Smooth muscle cell (in vitro differentiated cells): ENCODE measurements at regions not wholly inside any gene's neighbourhood (a gene's known extent, or its start where the extent isn't known, plus 50 kb on each side); places are given as distances from the start of the nearest gene placed in this dataset.

Source experiments
- DNase-seq: peaks from one replicate; lab custom pipeline; 2025; ENCODE audit not compliant: unreplicated experiment; lab: John Stamatoyannopoulos, UW
- H2AFZ ChIP-seq: fragments of 200-600 bp; sonication (generic); 2 replicates; pipeline ENCODE4 v1.6.0; 2016; ENCODE audit warnings: antibody characterized with exemption, low read depth, mild to moderate bottlenecking
- H3F3A ChIP-seq: fragments of 200-600 bp; sonication (generic); 2 replicates; pipeline ENCODE4 v1.6.0; 2017; ENCODE audit warnings: antibody characterized with exemption, low read depth
- H3K27ac ChIP-seq: fragments of 200-600 bp; sonication (generic); 2 replicates; pipeline ENCODE4 v1.5.1; 2016; ENCODE audit warnings: low read depth, mild to moderate bottlenecking
- H3K27me3 ChIP-seq: fragments of 200-600 bp; sonication (generic); 2 replicates; pipeline ENCODE4 v1.6.1; 2016; ENCODE audit warnings: low read depth, mild to moderate bottlenecking
- H3K36me3 ChIP-seq: fragments of 200-600 bp; sonication (generic); 2 replicates; pipeline ENCODE4 v1.5.1; 2016; ENCODE audit warnings: low read depth
- H3K4me1 ChIP-seq: fragments of 200-600 bp; sonication (generic); 2 replicates; pipeline ENCODE4 v1.5.1; 2016; ENCODE audit warnings: low read depth
- H3K4me2 ChIP-seq: fragments of 200-600 bp; sonication (generic); 2 replicates; pipeline ENCODE4 v1.6.0; 2016; ENCODE audit warnings: mild to moderate bottlenecking
- H3K4me3 ChIP-seq: fragments of 200-600 bp; sonication (generic); 2 replicates; pipeline ENCODE4 v1.5.1; 2016; ENCODE audit warnings: mild to moderate bottlenecking
- H3K79me2 ChIP-seq: fragments of 200-600 bp; sonication (generic); 2 replicates; pipeline ENCODE4 v1.6.0; 2016; ENCODE audit warnings: low read depth, mild to moderate bottlenecking
- H3K9ac ChIP-seq: fragments of 200-600 bp; sonication (generic); 2 replicates; pipeline ENCODE4 v1.6.0; 2016; ENCODE audit warnings: low read depth
- H3K9me3 ChIP-seq: fragments of 200-600 bp; sonication (generic); replicated peaks from 2 replicates; pipeline ENCODE4 v1.5.1; 2016; ENCODE audit warnings: low read depth
- H4K20me1 ChIP-seq: fragments of 200-600 bp; sonication (generic); 2 replicates; pipeline ENCODE4 v1.6.0; 2016; ENCODE audit warnings: low read depth
- WGBS: methylation state at CpG from one replicate; pipeline ENCODE4 v1.1.7; 2016; ENCODE audit warnings: low lambda C conversion rate; 5-methylcytosine and 5-hydroxymethylcytosine counted together
- TF ChIP-seq, protein P1 (sequence below): fragments of 200-600 bp; sonication (generic); IDR thresholded peaks from 2 replicates; pipeline ENCODE4 v1.5.1; 2017; ENCODE audit warnings: borderline replicate concordance, mild to moderate bottlenecking, antibody characterized with exemption; ENCODE audit not compliant: insufficient read depth, poor library complexity, severe bottlenecking

DNA sequence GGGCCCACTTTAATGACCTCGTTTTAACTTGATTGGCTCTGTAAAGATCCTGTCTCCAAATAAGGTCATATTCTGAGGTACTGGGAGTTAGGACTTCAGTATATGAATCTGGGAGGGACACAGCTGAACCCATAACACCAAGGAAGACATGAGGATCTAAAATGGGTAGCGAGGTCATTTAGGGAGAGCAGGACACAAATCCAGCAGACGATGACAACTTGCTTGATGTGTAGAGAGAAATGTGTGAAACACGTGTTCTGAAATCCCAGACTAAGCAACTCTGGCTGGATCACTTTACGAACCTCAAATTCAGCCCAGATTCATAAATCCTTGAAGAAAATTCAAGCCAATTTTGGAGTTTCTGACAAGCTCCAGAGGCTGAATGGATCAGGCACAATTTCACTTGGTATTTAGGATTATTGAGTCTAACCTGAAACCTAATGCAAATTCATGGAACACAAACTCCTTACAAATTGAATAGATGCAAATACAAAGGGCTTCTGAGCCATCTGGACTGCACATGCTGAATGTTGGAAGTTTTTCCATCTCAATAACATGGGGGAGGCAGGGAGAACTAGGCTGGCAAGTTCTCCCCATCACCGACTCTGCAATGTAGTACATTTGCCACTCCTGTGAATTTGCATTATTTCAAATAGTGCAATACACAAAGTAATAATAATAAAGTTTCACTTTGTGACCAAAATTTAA, 74.0 kb upstream of the SLC30A5 start:
- TF ChIP-seq, protein P1, sequence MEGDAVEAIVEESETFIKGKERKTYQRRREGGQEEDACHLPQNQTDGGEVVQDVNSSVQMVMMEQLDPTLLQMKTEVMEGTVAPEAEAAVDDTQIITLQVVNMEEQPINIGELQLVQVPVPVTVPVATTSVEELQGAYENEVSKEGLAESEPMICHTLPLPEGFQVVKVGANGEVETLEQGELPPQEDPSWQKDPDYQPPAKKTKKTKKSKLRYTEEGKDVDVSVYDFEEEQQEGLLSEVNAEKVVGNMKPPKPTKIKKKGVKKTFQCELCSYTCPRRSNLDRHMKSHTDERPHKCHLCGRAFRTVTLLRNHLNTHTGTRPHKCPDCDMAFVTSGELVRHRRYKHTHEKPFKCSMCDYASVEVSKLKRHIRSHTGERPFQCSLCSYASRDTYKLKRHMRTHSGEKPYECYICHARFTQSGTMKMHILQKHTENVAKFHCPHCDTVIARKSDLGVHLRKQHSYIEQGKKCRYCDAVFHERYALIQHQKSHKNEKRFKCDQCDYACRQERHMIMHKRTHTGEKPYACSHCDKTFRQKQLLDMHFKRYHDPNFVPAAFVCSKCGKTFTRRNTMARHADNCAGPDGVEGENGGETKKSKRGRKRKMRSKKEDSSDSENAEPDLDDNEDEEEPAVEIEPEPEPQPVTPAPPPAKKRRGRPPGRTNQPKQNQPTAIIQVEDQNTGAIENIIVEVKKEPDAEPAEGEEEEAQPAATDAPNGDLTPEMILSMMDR, result no peak
- H3K4me1 ChIP-seq, result no peaks in the 10 kb centered on the region
- H3K4me2 ChIP-seq, result no peak overlapping the region
- WGBS, result 86% methylated on average over 6 of the region's 6 CpGs
- H3K36me3 ChIP-seq, result no peaks in the 10 kb centered on the region
- H3K27ac ChIP-seq, result no peak overlapping the region
- no peak for DNase-seq
- no peaks in the 10 kb centered on the region for H3F3A ChIP-seq
- no peaks in the 10 kb centered on the region for H3K27me3 ChIP-seq
- no peak overlapping the region for H3K9ac ChIP-seq
- H3K79me2 ChIP-seq, result no peaks in the 10 kb centered on the region
- no peaks in the 10 kb centered on the region for H3K9me3 ChIP-seq
- H4K20me1 ChIP-seq, result no peaks in the 10 kb centered on the region
- no peak overlapping the region for H3K4me3 ChIP-seq
- H2AFZ ChIP-seq, result no peak overlapping the region

GRCh38 chr5:69024241-69024651, 69.6 kb upstream of the SLC30A5 start:
- DNase-seq, result no peak
- Histone ChIP-seq H3K4me1 (no peaks in the 10 kb centered on the region), H2AFZ (no peak overlapping the region), H3K36me3 (no peaks in the 10 kb centered on the region), H3K9ac (no peak overlapping the region), H3K4me2 (no peak overlapping the region), H4K20me1 (no peaks in the 10 kb centered on the region), H3K9me3 (no peaks in the 10 kb centered on the region), H3F3A (no peaks in the 10 kb centered on the region), H3K27me3 (no peaks in the 10 kb centered on the region), H3K79me2 (no peaks in the 10 kb centered on the region), H3K27ac (no peak overlapping the region), H3K4me3 (no peak overlapping the region)
- TF ChIP-seq, protein P1, result peak; percentile 44
- 57% methylated on average over 5 of the region's 5 CpGs for WGBS

DNA sequence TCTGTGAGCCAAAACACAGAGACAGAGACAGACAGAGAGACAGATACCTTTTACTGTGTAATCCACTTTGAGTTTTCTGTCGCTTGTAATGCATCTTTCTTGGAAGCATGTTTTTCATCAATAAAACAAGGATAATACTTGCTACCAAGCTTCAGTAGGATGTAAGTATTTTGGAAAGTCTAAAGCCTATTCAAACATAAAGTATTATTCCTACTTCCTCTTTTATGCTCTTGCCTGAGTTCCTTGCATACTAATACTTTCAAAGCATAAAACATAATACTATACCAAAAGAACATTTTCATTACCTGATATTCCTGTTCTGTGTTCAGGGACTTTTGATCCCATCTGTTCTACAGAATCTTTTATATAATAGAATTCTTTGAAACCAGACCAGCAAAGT, 64.5 kb upstream of the SLC30A5 start:
- TF ChIP-seq, protein P1, result no peak
- Histone ChIP-seq H3K4me2 (no peak overlapping the region), H3K9me3 (no peaks in the 10 kb centered on the region), H3K36me3 (no peaks in the 10 kb centered on the region), H3K27me3 (no peaks in the 10 kb centered on the region), H3K4me3 (no peak overlapping the region), H2AFZ (no peak overlapping the region), H3F3A (no peaks in the 10 kb centered on the region), H4K20me1 (no peaks in the 10 kb centered on the region), H3K27ac (no peak overlapping the region), H3K9ac (no peak overlapping the region), H3K4me1 (no peaks in the 10 kb centered on the region), H3K79me2 (no peaks in the 10 kb centered on the region)
- no peak for DNase-seq
- WGBS, result 100% methylated on average over 1 of the region's 1 CpG

DNA sequence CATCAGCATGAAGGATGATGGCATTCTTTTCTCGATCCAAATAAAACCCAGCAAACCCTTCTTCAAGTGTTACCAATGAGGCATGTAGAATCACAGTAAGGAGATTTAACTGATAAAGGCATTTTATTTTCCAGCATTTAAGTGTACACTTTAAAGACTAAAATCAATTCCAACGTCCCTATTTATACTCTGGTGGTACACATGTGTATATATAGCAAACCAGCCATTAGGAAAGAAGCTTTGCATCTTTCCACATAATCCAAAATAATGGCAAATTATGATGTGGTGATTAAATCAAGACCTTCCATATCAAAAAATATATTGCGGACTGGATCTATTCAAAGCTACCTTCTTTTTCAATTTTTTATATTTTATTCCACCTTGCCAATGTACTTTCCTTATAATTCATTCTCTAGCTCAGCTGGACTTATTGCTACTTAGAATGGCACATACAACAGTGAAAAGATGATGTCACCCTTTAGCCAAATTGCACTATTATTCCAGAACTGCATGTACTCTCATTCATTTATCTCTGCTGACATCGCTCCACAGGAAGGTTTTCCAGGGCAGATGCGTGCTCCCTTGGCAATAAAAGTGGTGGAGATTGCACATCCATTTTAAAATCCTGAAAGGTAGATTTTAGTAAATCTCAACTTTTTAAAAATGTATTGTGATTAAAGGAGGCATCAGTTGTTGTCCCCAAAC, 63.3 kb upstream of the SLC30A5 start:
- no peaks in the 10 kb centered on the region for H3K27me3 ChIP-seq
- no peak overlapping the region for H2AFZ ChIP-seq
- H3K79me2 ChIP-seq, result no peaks in the 10 kb centered on the region
- TF ChIP-seq, protein P1, result no peak
- H3K4me3 ChIP-seq, result no peak overlapping the region
- no peaks in the 10 kb centered on the region for H4K20me1 ChIP-seq
- H3K4me2 ChIP-seq, result no peak overlapping the region
- H3K9ac ChIP-seq, result no peak overlapping the region
- no peak for DNase-seq
- no peaks in the 10 kb centered on the region for H3K4me1 ChIP-seq
- no peaks in the 10 kb centered on the region for H3K36me3 ChIP-seq
- no peaks in the 10 kb centered on the region for H3K9me3 ChIP-seq
- no peak overlapping the region for H3K27ac ChIP-seq
- H3F3A ChIP-seq, result no peaks in the 10 kb centered on the region
- 71% methylated on average over 5 of the region's 5 CpGs for WGBS
